Medulla oblongata (tissue), 1 donor: ENCODE measurements at regions not wholly inside any gene's neighbourhood (a gene's known extent, or its start where the extent isn't known, plus 50 kb on each side); places are given as distances from the start of the nearest gene placed in this dataset.
"Not testable (repeated sequence)": the region's sequence is repeated elsewhere in the genome, so short reads cannot be mapped to it uniquely, and the experiment has no call there.

Experiments
- DNase-seq: peaks from one replicate; pipeline ENCODE4 v3.0.0-alpha.2; 2015; ENCODE audit errors: extremely low spot score

- no peak for DNase-seq
Measured at GRCh38 chr2:187057466-187057865, 208.5 kb upstream of the ZSWIM2 start.

GRCh38 chr2:187056416-187057334 is 207.7 kb upstream of the ZSWIM2 start:
- no peak for DNase-seq

GRCh38 chr2:187055463-187055862 is 206.5 kb upstream of the ZSWIM2 start:
- peak; percentile 4 for DNase-seq

- DNase-seq, result no peak
Measured at GRCh38 chr2:187054501-187055319, 205.7 kb upstream of the ZSWIM2 start.

GRCh38 chr2:187051350-187051749 is 202.4 kb upstream of the ZSWIM2 start:
- no peak for DNase-seq

- no peak for DNase-seq
Measured at GRCh38 chr2:187050409-187050998, 201.5 kb upstream of the ZSWIM2 start.

- DNase-seq, result no peak
Measured at GRCh38 chr2:187037310-187037709, 188.3 kb upstream of the ZSWIM2 start.

- DNase-seq, result no peak
Measured at GRCh38 chr2:187034434-187034833, 185.5 kb upstream of the ZSWIM2 start.

- no peak for DNase-seq
Measured at GRCh38 chr2:187024739-187025138, 175.8 kb upstream of the ZSWIM2 start.

- not testable (repeated sequence) for DNase-seq
Measured at GRCh38 chr2:187023996-187024395, 175.0 kb upstream of the ZSWIM2 start.

- no peak for DNase-seq
Measured at GRCh38 chr2:187017438-187017837, 168.5 kb upstream of the ZSWIM2 start.

GRCh38 chr2:187013058-187013457 is 164.1 kb upstream of the ZSWIM2 start:
- no peak for DNase-seq

- no peak for DNase-seq
Measured at GRCh38 chr2:187011206-187011832, 162.3 kb upstream of the ZSWIM2 start.

- DNase-seq, result no peak
Measured at GRCh38 chr2:187009483-187010239, 160.7 kb upstream of the ZSWIM2 start.

- no peak for DNase-seq
Measured at GRCh38 chr2:187008111-187008510, 159.1 kb upstream of the ZSWIM2 start.

GRCh38 chr2:187003611-187004010 is 154.6 kb upstream of the ZSWIM2 start:
- DNase-seq, result no peak

- no peak for DNase-seq
Measured at GRCh38 chr2:187003038-187003554, 154.1 kb upstream of the ZSWIM2 start.

- no peak for DNase-seq
Measured at GRCh38 chr2:187002242-187002641, 153.3 kb upstream of the ZSWIM2 start.

- no peak for DNase-seq
Measured at GRCh38 chr2:187001248-187001647, 152.3 kb upstream of the ZSWIM2 start.

GRCh38 chr2:186995092-186995491 is 146.1 kb upstream of the ZSWIM2 start:
- DNase-seq, result no peak

GRCh38 chr2:186992597-186992996 is 143.6 kb upstream of the ZSWIM2 start:
- no peak for DNase-seq
